ENCODE measurements at regions not wholly inside any gene's neighbourhood (a gene's known extent, or its start where the extent isn't known, plus 50 kb on each side); places are given as distances from the start of the nearest gene placed in this dataset.

DNA sequence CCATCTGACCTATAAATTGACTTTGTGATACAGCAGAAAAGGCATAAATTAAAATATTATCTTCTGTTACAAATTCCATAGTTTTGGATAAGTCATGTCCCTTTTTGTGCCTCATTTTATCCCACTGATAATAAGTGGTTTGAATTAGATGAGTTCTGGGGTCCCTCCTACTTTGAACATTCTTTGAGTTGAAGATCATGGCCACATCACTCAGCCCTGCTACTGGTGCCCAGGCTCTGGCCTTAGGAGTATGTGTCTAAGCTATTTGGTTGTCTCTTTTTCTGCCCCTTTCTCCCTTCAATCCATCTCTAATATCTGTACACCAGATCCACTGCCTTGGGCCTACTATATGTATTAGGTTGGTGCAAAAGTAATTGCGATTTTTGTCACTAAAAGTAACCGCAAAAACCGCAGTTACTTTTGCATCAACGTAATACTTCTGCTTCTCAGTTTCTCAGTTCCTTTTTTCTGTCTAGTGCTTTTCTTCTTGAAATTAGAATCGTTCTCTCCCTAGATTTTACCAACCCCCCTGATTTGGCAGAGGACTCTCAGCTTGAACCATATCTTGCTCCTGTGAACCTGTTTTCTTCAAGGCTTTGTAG, 362.5 kb upstream of the TNP1 start (continued):
- TF ChIP-seq, protein P1, sequence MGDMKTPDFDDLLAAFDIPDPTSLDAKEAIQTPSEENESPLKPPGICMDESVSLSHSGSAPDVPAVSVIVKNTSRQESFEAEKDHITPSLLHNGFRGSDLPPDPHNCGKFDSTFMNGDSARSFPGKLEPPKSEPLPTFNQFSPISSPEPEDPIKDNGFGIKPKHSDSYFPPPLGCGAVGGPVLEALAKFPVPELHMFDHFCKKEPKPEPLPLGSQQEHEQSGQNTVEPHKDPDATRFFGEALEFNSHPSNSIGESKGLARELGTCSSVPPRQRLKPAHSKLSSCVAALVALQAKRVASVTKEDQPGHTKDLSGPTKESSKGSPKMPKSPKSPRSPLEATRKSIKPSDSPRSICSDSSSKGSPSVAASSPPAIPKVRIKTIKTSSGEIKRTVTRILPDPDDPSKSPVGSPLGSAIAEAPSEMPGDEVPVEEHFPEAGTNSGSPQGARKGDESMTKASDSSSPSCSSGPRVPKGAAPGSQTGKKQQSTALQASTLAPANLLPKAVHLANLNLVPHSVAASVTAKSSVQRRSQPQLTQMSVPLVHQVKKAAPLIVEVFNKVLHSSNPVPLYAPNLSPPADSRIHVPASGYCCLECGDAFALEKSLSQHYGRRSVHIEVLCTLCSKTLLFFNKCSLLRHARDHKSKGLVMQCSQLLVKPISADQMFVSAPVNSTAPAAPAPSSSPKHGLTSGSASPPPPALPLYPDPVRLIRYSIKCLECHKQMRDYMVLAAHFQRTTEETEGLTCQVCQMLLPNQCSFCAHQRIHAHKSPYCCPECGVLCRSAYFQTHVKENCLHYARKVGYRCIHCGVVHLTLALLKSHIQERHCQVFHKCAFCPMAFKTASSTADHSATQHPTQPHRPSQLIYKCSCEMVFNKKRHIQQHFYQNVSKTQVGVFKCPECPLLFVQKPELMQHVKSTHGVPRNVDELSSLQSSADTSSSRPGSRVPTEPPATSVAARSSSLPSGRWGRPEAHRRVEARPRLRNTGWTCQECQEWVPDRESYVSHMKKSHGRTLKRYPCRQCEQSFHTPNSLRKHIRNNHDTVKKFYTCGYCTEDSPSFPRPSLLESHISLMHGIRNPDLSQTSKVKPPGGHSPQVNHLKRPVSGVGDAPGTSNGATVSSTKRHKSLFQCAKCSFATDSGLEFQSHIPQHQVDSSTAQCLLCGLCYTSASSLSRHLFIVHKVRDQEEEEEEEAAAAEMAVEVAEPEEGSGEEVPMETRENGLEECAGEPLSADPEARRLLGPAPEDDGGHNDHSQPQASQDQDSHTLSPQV (IDR thresholded peaks at IDR 0.05): 0 out of 2 replicates have a peak, but pooled peaks have one; percentile 76
- TF ChIP-seq EP300 (IDR thresholded peaks at IDR 0.05; ENCODE audit: borderline replicate concordance in 1 of 2, control insufficient read depth in 1 of 2, low read depth in 2 of 2, low read length in 2 of 2): peak; percentile 97 to 99
- TF ChIP-seq FOS (IDR thresholded peaks at IDR 0.05; ENCODE audit: borderline replicate concordance, extremely low read depth, insufficient read length): no peak
- TF ChIP-seq SUPT20H (IDR thresholded peaks at IDR 0.05; ENCODE audit: borderline replicate concordance, control insufficient read depth, low read depth, low read length): no peak
- TF ChIP-seq, protein P2, sequence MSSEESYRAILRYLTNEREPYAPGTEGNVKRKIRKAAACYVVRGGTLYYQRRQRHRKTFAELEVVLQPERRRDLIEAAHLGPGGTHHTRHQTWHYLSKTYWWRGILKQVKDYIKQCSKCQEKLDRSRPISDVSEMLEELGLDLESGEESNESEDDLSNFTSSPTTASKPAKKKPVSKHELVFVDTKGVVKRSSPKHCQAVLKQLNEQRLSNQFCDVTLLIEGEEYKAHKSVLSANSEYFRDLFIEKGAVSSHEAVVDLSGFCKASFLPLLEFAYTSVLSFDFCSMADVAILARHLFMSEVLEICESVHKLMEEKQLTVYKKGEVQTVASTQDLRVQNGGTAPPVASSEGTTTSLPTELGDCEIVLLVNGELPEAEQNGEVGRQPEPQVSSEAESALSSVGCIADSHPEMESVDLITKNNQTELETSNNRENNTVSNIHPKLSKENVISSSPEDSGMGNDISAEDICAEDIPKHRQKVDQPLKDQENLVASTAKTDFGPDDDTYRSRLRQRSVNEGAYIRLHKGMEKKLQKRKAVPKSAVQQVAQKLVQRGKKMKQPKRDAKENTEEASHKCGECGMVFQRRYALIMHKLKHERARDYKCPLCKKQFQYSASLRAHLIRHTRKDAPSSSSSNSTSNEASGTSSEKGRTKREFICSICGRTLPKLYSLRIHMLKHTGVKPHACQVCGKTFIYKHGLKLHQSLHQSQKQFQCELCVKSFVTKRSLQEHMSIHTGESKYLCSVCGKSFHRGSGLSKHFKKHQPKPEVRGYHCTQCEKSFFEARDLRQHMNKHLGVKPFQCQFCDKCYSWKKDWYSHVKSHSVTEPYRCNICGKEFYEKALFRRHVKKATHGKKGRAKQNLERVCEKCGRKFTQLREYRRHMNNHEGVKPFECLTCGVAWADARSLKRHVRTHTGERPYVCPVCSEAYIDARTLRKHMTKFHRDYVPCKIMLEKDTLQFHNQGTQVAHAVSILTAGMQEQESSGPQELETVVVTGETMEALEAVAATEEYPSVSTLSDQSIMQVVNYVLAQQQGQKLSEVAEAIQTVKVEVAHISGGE (CRISPR knock-in tag; IDR thresholded peaks at IDR 0.05): no peak
- TF ChIP-seq TAF1 (IDR thresholded peaks at IDR 0.05; ENCODE audit: borderline replicate concordance, low read depth, low read length): no peak
- no peak for TF ChIP-seq SIN3A (IDR thresholded peaks at IDR 0.05; ENCODE audit: low read depth, low read length)
- peak; percentile 87 for TF ChIP-seq NR2F1 (conservative IDR thresholded peaks at IDR 0.05)
- TF ChIP-seq, protein P3, sequence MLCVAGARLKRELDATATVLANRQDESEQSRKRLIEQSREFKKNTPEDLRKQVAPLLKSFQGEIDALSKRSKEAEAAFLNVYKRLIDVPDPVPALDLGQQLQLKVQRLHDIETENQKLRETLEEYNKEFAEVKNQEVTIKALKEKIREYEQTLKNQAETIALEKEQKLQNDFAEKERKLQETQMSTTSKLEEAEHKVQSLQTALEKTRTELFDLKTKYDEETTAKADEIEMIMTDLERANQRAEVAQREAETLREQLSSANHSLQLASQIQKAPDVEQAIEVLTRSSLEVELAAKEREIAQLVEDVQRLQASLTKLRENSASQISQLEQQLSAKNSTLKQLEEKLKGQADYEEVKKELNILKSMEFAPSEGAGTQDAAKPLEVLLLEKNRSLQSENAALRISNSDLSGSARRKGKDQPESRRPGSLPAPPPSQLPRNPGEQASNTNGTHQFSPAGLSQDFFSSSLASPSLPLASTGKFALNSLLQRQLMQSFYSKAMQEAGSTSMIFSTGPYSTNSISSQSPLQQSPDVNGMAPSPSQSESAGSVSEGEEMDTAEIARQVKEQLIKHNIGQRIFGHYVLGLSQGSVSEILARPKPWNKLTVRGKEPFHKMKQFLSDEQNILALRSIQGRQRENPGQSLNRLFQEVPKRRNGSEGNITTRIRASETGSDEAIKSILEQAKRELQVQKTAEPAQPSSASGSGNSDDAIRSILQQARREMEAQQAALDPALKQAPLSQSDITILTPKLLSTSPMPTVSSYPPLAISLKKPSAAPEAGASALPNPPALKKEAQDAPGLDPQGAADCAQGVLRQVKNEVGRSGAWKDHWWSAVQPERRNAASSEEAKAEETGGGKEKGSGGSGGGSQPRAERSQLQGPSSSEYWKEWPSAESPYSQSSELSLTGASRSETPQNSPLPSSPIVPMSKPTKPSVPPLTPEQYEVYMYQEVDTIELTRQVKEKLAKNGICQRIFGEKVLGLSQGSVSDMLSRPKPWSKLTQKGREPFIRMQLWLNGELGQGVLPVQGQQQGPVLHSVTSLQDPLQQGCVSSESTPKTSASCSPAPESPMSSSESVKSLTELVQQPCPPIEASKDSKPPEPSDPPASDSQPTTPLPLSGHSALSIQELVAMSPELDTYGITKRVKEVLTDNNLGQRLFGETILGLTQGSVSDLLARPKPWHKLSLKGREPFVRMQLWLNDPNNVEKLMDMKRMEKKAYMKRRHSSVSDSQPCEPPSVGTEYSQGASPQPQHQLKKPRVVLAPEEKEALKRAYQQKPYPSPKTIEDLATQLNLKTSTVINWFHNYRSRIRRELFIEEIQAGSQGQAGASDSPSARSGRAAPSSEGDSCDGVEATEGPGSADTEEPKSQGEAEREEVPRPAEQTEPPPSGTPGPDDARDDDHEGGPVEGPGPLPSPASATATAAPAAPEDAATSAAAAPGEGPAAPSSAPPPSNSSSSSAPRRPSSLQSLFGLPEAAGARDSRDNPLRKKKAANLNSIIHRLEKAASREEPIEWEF (IDR thresholded peaks at IDR 0.05; ENCODE audit: insufficient replicate concordance, low read depth, low read length): peak; percentile 70
- TF ChIP-seq FOXM1 (IDR thresholded peaks at IDR 0.05; ENCODE audit: low read depth, low read length): peak; percentile 97
- TF ChIP-seq, protein P4, sequence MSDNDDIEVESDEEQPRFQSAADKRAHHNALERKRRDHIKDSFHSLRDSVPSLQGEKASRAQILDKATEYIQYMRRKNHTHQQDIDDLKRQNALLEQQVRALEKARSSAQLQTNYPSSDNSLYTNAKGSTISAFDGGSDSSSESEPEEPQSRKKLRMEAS (IDR thresholded peaks at IDR 0.05; ENCODE audit: low read depth, low read length): no peak
- no peak for TF ChIP-seq ZNF622 (IDR thresholded peaks at IDR 0.05)
- TF ChIP-seq, protein P5, sequence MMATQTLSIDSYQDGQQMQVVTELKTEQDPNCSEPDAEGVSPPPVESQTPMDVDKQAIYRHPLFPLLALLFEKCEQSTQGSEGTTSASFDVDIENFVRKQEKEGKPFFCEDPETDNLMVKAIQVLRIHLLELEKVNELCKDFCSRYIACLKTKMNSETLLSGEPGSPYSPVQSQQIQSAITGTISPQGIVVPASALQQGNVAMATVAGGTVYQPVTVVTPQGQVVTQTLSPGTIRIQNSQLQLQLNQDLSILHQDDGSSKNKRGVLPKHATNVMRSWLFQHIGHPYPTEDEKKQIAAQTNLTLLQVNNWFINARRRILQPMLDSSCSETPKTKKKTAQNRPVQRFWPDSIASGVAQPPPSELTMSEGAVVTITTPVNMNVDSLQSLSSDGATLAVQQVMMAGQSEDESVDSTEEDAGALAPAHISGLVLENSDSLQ (IDR thresholded peaks at IDR 0.05): no peak

Measured in GM12878 (cell line).